ENCODE measurements at regions not wholly inside any gene's neighbourhood (a gene's known extent, or its start where the extent isn't known, plus 50 kb on each side); places are given as distances from the start of the nearest gene placed in this dataset.

GRCh38 chr5:62134811-62135210 lies 171.2 kb upstream of the KIF2A start:
- TF ChIP-seq POLR2AphosphoS5 (IDR thresholded peaks at IDR 0.05; ENCODE audit: low read depth, low read length), result no peak
- TF ChIP-seq POLR2A (IDR thresholded peaks at IDR 0.05; ENCODE audit: low read depth, low read length), result no peak
- TF ChIP-seq TAF1 (IDR thresholded peaks at IDR 0.05; ENCODE audit: borderline replicate concordance, low read depth, low read length), result no peak
